CD4-positive, alpha-beta T cell treated with Interleukin-10 for 1 hour (primary cell): ENCODE measurements at regions not wholly inside any gene's neighbourhood (a gene's known extent, or its start where the extent isn't known, plus 50 kb on each side); places are given as distances from the start of the nearest gene placed in this dataset.
"Not testable (repeated sequence)": the region's sequence is repeated elsewhere in the genome, so short reads cannot be mapped to it uniquely, and the experiment has no call there.

ENCODE experiments used
- DNase-seq: peaks from one replicate; pipeline ENCODE4 v3.0.0-alpha.2; 2020

DNA sequence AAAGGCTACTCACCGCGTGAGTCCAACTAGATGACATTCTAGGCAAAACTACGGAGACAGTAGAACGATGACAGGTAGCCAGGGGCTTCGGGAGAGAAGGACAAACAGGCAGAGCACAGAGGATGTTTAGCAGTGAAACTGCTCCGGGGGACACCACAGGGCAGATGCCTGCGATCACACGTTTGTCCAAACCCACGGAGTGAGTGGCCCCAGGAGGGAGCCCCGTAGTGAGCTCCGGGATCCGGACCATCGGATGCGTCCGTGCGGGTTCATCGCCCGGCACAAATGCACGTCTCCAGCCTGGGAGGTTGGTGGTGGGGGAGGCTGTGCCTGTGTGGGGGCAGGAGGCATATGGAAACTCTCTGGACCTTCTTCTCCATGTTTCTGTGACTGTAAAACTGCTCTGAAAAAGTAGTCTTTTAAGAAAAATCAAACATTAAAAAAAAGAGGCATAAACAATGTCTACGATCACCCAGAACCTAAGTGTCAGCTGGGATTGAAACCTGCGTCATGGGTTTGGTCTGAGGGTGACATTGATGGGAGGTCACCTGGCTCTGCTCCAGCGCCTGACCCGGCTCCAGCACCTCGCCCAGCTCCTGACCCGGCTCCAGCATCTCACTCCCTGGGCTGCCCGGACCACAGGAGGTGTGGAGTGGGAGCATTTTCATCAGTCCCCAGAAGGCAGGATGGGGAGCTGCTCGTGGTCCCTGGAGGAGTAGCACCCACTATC, 83.0 kb upstream of the CTDP1 start:
- DNase-seq, result no peak

- DNase-seq, result no peak
These were observed 82.3 kb upstream of the CTDP1 start for GRCh38 chr18:79597176-79597830.

GRCh38 chr18:79597831-79598632, 81.6 kb upstream of the CTDP1 start:
- no peak for DNase-seq

GRCh38 chr18:79598633-79599175, 80.9 kb upstream of the CTDP1 start:
- DNase-seq, result no peak

DNA sequence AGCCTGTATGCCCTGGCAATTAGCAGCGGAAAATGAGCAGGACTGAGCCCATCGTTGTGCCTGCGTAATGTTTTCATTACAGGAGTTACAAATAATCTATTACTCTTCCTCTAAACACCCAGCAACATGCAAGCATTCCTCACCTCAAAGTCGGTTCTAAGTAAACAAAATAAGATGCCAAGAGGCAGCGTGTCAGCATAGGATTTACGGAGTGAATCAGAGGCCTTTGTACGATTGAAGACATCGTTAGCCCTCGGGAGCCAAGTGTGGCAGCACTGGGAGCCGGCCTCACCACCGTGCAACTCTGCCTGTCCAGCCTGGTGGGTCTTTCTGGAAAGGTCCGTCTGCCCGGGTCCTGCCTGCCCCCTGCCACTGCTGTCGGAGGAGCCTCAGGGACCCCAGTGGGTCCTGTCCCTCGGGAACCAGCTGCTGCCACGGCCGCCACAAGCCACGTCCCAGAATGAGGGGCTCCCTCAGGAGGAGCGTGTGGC, 80.1 kb upstream of the CTDP1 start:
- no peak for DNase-seq

DNA sequence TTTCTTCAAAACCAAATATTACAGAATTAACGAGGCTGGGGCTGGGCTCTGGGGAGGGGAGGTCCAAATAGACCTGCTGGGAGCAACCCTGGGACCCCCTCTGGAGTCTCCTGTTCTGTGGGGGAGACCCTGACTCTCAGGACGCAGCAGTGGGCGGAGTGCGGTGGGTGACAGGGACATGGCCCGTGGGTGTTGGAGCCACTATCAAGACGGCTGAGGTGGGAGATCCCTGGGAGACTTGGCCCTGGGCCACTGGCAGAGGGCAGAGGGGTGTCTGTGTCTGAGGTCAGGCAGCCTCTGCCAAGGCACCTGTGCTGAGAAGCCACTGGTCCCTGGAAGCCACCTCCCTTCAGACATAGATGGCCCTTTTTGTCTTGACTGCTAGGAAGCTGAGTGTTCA, 79.5 kb upstream of the CTDP1 start:
- no peak for DNase-seq

DNA sequence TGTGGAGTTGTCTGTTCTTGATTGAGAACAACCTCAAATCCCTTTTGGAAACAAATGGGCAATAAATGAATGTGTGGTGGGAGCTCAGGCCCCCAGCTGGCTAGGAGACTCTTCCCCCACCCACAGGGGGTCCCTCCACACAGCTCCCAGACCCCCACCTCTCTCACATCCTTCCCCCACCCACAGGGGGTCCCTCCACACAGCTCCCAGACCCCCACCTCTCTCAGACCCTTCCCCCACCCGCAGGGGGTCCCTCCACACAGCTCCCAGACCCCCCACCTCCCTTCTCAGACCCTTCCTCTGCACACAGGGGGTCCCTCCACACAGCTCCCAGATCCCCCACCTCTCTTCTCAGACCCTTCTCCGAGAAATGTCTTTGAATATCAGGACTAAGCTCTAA, 79.0 kb upstream of the CTDP1 start:
- DNase-seq, result no peak

DNA sequence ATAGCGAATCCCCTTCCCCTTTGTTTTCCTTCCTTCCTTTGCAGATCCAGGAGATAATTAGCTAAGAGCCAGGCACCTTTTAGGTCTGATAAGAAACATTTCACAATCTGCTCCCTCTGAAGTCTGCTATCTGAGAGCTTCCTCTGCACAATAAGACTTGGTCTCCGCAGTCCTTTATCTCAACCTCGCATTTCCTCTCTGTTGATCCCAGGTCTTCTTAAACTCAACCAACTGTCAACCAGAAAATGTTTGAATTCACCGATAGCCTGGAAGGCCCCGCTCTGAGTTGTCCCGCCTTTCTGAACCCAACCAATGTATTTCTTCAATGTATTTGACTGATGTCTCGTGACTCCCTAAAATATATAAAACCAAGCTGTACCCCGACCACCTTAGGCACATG, 78.4 kb upstream of the CTDP1 start:
- DNase-seq, result no peak

- DNase-seq, result no peak
These were observed 76.0 kb upstream of the CTDP1 start for GRCh38 chr18:79603321-79604204.

- DNase-seq, result no peak
These were observed 75.2 kb upstream of the CTDP1 start for GRCh38 chr18:79604205-79604912.

DNA sequence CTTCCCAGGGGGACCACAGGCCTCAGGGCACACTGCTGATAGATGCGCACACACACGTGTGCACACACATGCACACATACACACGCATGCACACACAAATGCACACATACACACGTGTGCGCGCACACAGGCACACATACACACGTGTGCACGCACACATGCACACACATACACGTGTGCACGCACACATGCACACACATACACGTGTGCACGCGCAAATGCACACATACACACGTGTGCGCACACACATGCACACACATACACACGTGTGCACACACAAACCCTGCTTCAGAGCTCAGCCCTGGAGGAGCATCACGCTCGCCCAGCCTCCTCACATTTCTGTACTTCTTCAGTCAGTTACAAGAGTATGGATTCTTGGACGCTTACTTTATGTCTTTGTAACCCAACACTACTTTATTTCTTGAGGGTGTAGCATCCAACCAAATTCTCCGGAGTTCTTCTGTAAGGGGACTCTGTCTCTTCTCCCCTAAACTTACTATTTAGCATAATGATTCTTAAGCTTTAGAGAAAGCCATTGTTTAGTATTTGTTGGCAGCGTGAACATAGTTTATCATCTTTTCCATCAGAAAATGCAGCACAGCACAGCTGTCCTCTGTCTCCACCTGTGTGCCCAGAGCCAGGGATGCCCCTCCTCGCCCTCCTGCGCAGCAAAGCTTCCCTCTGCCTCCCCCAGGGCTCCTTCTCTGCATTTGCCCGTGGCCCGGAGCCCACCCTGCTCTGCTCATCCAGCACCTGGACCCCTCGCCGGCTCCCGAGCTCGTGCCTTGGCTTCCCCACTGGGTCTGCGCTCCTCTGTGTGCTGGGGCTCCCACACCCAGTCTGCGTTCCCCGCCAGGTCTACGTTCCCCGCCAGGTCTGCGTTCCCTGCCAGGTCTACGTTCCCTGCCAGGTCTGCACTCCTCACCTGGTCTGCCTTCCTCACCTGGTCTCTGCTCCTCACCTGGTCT, 74.4 kb upstream of the CTDP1 start:
- DNase-seq, result no peak

DNA sequence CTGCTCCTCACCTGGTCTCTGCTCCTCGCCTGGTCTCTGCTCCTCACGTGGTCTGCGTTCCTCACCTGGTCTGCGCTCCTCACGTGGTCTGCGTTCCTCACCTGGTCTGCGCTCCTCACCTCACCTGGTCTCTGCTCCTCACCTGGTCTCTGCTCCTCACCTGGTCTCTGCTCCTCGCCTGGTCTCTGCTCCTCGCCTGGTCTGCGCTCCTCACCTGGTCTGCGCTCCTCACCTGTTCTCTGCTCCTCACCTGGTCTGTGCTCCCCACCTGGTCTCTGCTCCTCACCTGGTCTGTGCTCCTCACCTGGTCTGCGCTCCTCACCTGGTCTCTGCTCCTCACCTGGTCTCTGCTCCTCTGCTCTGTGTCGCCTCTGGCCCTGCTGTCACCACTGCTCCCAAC, 73.5 kb upstream of the CTDP1 start:
- not testable (repeated sequence) for DNase-seq

DNA sequence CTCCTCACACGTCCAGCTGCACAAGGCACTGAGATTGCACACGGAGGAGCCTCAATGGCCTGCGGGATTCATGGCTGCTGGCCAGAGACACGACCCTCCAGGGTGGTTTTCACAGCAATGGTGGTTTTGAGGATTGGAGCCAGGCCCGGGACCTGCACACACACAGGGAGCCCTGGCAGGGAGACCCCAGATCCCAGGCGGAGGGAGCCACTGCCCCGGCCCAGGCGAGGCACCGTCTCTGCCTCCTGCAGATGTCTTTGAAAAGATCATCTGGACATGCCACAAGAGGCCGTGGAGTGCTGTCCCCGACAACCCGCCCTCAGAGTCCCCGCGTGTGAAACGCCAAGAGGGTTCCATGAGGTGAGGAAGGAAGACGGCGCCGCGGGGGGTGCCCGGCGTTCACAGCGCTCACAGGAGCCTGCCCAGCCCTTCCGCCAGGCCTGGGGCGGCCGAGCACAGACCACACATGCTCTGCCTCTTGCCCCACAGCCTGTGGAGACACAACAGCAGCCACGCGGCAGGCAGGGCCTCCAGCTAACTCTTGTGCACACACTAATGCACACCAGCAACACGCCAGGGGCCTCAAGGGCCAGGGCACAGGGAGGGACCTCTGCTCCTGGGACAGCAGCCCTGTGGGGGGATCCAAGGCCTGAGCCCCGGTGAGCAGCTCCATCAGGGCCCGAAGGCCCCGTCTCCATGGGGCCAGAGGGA, 72.8 kb upstream of the CTDP1 start:
- DNase-seq, result no peak

- DNase-seq, result no peak
These were observed 72.1 kb upstream of the CTDP1 start for GRCh38 chr18:79607361-79607952.

- DNase-seq, result no peak
These were observed 71.5 kb upstream of the CTDP1 start for GRCh38 chr18:79608069-79608468.

GRCh38 chr18:79608535-79608934, 71.1 kb upstream of the CTDP1 start:
- no peak for DNase-seq

DNA sequence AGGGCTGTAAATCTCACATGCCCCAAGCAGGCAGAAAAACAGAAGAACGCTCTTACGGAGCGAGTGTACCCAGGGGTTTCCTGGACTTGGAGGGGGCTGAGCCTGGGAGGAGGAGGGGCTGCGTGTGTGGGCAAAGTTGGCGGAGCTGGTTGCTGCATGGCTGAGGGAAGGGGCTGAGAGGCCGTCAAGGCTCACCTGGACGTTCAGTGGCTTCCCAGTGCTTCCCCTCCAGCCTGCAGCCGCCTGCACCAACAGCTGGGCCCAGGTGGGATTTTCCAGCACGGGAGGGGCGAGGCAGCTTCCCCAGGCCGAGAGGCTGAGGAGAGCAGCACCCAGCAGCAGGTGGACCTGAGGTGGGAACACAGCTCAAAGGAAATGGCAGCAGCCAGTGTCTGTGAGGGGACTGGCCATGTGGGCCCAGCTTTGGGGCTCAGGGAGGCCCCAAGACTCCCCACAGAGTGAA, 70.6 kb upstream of the CTDP1 start:
- DNase-seq, result no peak

GRCh38 chr18:79609841-79610281, 69.7 kb upstream of the CTDP1 start:
- DNase-seq, result no peak

GRCh38 chr18:79610461-79611039, 69.1 kb upstream of the CTDP1 start:
- DNase-seq, result no peak
